HK-2 (cell line): ENCODE measurements at regions not wholly inside any gene's neighbourhood (a gene's known extent, or its start where the extent isn't known, plus 50 kb on each side); places are given as distances from the start of the nearest gene placed in this dataset.
"Not testable (repeated sequence)": the region's sequence is repeated elsewhere in the genome, so short reads cannot be mapped to it uniquely, and the experiment has no call there.

ENCODE experiments used
- DNase-seq: peaks from one replicate; pipeline ENCODE4 v3.0.0-alpha.2; 2018; ENCODE audit not compliant: unreplicated experiment

DNA sequence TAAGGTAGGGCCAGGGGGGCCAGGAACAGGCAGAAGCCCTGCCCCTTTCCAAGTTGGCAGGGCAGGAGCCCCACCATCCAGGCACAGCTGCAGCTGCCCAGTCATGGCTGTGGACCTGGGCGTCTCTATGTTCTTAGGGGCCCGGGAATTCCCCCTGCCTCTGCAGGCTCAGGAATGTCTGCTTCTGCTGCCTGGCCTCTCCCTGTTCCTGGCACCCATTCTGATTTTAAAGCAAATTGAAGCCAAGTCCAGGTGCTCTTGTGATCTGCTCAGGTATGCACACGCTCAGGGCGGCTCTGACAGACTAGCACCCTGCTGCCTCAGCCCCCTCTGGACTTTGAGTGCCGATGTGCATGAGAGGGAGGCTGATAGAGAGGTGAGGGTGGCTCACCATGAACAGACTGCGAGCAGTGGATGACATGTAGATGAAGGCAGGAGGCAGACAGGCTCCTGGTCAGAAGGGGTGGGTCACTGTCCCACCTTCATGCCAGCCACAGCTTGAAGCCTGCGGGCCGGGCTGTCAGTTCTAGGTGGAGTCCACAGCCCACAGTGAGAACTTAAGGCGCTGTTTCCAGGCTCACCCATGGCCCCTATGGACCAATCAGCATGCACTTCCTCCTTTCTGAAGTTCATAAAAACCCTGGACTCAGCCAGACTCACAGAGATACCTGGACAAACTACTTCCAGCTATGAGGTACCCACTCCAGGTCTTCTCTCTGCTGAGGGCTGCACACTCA, 747.8 kb upstream of the GBE1 start:
- DNase-seq: no peak

GRCh38 chr3:82506204-82506603, 744.8 kb upstream of the GBE1 start:
- DNase-seq: no peak

GRCh38 chr3:82505079-82505756, 743.8 kb upstream of the GBE1 start:
- no peak for DNase-seq

- no peak for DNase-seq
Observed at GRCh38 chr3:82498186-82498585, 736.7 kb upstream of the GBE1 start.

- no peak for DNase-seq
Observed at GRCh38 chr3:82496890-82497560, 735.6 kb upstream of the GBE1 start.

DNA sequence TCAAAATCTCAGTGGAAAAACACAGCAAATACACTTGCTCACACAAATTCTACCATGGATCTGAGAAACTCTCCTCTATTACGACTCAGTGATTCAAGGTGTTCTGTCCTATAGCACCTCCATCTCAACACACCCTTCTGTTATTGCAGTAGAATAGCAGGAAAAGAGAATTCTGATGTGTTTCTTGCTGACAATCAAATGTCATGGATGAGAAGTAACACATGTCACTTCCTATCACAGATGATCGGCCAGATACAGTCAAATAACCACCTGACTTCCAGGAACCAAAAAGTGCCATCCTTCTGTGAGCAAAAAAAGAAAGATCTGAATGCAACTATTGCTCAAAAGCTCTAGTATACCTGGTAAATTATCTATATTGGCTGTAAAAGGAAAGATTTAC, 734.2 kb upstream of the GBE1 start:
- no peak for DNase-seq

DNA sequence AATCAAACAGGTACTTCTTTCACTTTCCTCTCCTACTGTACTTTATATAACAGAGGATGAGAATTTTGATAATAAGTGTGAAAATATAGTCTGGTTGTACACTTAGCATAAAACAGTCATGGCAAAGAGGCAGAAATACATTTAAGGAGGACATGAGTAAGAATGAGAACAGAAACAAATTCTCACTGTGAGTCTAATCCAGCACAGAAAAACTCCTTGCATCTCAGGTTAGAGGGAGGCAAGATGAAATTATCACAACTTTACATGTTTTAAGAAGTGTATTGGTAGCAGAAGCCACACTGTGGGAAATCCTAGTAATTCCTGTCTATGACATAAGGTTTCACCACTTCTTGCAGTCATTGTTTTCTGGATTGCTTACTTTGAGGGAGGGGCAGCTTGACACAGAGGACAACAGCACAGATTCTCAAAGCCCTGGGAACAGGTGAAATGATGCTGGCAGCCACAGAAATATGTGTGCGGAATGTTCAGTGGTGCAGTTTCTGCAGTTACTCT, 733.6 kb upstream of the GBE1 start:
- no peak for DNase-seq

GRCh38 chr3:82493858-82494257, 732.4 kb upstream of the GBE1 start:
- no peak for DNase-seq

- no peak for DNase-seq
Observed at GRCh38 chr3:82475306-82475705, 713.9 kb upstream of the GBE1 start.

GRCh38 chr3:82474711-82475110, 713.3 kb upstream of the GBE1 start:
- DNase-seq: no peak

GRCh38 chr3:82473864-82474541, 712.6 kb upstream of the GBE1 start:
- DNase-seq: no peak

DNA sequence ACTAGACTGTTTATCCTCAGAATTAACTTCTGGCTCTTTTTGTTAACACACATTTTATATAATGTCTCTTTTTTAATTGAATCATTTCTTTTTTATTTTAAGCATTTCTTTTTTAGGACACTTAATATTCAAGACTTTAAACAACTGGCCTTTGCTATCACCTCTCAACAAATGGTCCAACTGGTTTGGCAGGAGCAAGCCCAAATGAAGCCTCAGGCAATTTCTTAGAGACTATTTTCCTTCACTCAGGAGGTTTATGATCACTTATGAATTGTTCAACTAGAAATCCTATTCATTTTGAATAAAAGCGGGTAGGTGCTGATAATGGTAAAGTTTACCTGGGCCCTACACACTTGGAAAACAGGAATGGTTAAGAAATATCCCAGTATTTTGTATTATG, 705.6 kb upstream of the GBE1 start:
- DNase-seq: no peak

GRCh38 chr3:82462977-82463376, 701.5 kb upstream of the GBE1 start:
- DNase-seq: no peak

DNA sequence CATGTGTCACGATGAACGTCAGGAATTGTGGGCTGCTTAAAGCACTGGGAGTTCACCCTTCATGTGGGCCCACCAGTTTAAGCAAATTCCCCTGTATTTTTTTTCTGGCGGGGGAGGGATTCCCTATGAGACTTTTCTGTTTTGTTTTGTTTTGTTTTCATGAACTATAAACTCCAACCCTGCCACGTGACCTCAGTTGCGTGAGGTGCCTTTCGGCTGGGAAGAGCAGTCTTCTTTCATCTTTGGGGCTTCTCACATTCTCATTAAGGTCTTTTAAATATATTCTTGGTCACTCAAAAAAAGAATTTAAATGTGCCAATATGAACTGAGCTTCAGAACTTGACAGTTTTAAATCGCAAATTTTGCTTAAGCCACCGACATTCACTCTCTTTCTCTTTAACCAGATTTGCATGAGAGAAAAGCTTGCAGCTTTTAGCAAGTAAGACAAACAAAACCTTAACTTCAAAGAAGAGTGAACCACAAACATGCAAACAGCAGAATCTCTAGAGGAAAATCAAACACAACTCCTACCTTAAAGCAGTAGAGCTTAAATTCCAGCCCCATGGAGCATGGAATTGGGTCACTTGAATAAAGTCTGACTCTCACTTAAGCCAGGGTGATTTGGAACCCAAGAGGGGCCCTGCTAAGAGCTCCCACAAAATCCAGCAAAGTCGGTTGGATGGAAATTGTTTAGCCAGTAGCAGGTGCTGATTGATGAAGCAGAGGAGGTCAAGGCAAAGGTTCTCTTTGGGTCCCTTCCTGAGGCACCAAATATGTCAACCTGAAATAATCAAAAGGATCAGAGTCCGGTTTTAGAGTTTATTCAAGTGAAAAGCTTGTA, 699.8 kb upstream of the GBE1 start:
- no peak for DNase-seq

- DNase-seq: no peak
Observed at GRCh38 chr3:82448320-82448719, 686.9 kb upstream of the GBE1 start.

GRCh38 chr3:82428821-82429220, 667.4 kb upstream of the GBE1 start:
- DNase-seq: not testable (repeated sequence)

GRCh38 chr3:82424031-82424339, 662.5 kb upstream of the GBE1 start:
- no peak for DNase-seq

- no peak for DNase-seq
Observed at GRCh38 chr3:82423268-82424030, 662.0 kb upstream of the GBE1 start.

GRCh38 chr3:82416830-82417229, 655.4 kb upstream of the GBE1 start:
- DNase-seq: no peak

DNA sequence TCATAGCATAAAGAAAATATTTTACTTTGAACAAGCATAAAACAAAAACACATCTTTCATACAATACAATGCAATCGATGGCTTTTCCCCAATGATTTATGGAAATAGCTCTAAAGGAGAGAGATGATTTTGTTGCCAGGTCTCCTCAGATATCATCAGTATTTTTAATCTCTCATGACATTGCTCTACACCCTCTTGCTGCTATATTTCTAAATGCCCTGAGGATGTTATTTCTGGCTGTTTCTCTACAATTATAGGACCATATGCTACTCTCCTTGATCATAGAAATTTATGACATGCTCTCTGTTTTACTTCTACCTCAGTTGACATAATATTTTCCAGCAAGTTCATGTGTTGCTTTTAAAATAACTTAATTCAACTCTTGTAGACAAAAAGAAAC, 654.9 kb upstream of the GBE1 start:
- DNase-seq: no peak

DNA sequence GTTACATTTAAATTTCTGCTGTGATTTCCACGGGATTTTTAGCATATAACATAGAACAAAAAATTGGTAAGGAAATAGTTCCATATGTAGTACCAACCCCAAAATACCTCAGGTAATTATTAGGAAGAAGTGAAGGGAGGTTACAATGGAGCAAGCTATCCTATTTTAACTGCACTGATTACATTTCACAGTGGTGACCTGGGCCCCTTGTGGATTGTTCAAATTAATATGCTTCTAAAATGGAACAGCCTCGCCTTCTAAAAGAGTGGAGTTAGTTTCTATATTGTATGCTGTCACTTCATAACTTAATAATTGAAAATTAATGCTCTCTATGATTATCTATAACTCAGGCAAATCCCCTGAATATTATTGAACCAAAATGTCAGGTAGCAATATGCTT, 651.7 kb upstream of the GBE1 start:
- no peak for DNase-seq
